ENCODE measurements at regions not wholly inside any gene's neighbourhood (a gene's known extent, or its start where the extent isn't known, plus 50 kb on each side); places are given as distances from the start of the nearest gene placed in this dataset.
"Not testable (repeated sequence)": the region's sequence is repeated elsewhere in the genome, so short reads cannot be mapped to it uniquely, and the experiment has no call there.

GRCh38 chr4:177495626-177496025 is 53.4 kb upstream of the AGA start:
- TF ChIP-seq YY1 (IDR thresholded peaks at IDR 0.05; ENCODE audit: insufficient read depth, insufficient read length); ZNF274 (IDR thresholded peaks at IDR 0.05; ENCODE audit: low read depth, low read length); SUZ12 (IDR thresholded peaks at IDR 0.05; ENCODE audit: extremely low read depth, insufficient read depth, insufficient read length): not testable (repeated sequence)

All from NT2/D1 (cell line).